ENCODE measurements at regions not wholly inside any gene's neighbourhood (a gene's known extent, or its start where the extent isn't known, plus 50 kb on each side); places are given as distances from the start of the nearest gene placed in this dataset.
"Not testable (repeated sequence)": the region's sequence is repeated elsewhere in the genome, so short reads cannot be mapped to it uniquely, and the experiment has no call there.

GRCh38 chr20:54324652-54325285 lies 116.9 kb downstream of the PFDN4 start:
- DNase-seq: no peak

- DNase-seq: no peak
Observed at GRCh38 chr20:54335299-54335698, 127.4 kb downstream of the PFDN4 start.

- DNase-seq: no peak
Observed at GRCh38 chr20:54337144-54337543, 129.3 kb downstream of the PFDN4 start.

GRCh38 chr20:54339093-54339492 lies 131.2 kb downstream of the PFDN4 start:
- DNase-seq: peak in 1 of 5 donors; percentile 52

- DNase-seq: no peak
Observed at GRCh38 chr20:54340206-54340605, 132.3 kb downstream of the PFDN4 start.

GRCh38 chr20:54340667-54341081 lies 132.8 kb downstream of the PFDN4 start:
- no peak for DNase-seq

- DNase-seq: no peak
Observed at GRCh38 chr20:54342258-54342920, 133.0 kb upstream of the DOK5 start.

- DNase-seq: no peak
Observed at GRCh38 chr20:54343099-54343498, 132.3 kb upstream of the DOK5 start.

- DNase-seq: no peak
Observed at GRCh38 chr20:54343634-54344033, 131.8 kb upstream of the DOK5 start.

- no peak for DNase-seq
Observed at GRCh38 chr20:54344832-54345231, 130.6 kb upstream of the DOK5 start.

GRCh38 chr20:54345301-54345724 lies 130.1 kb upstream of the DOK5 start:
- DNase-seq: peak in 1 of 5 donors; percentile 65

GRCh38 chr20:54345821-54346220 lies 129.6 kb upstream of the DOK5 start:
- DNase-seq: no peak

GRCh38 chr20:54346276-54346675 lies 129.1 kb upstream of the DOK5 start:
- no peak for DNase-seq

- DNase-seq: no peak
Observed at GRCh38 chr20:54347166-54347833, 128.1 kb upstream of the DOK5 start.

GRCh38 chr20:54350415-54350814 lies 125.0 kb upstream of the DOK5 start:
- DNase-seq: peak in 1 of 5 donors; percentile 77

- peak in 1 of 5 donors; percentile 31 for DNase-seq
Observed at GRCh38 chr20:54351371-54352136, 123.8 kb upstream of the DOK5 start.

GRCh38 chr20:54352541-54352940 lies 122.9 kb upstream of the DOK5 start:
- not testable (repeated sequence) for DNase-seq

- peak in 1 of 5 donors; percentile 45 for DNase-seq
Observed at GRCh38 chr20:54353292-54353691, 122.1 kb upstream of the DOK5 start.

- DNase-seq: no peak
Observed at GRCh38 chr20:54355631-54356280, 119.6 kb upstream of the DOK5 start.

GRCh38 chr20:54356801-54357200 lies 118.6 kb upstream of the DOK5 start:
- DNase-seq: no peak

- no peak for DNase-seq
Observed at GRCh38 chr20:54361475-54361874, 113.9 kb upstream of the DOK5 start.

GRCh38 chr20:54362283-54362682 lies 113.1 kb upstream of the DOK5 start:
- DNase-seq: no peak

GRCh38 chr20:54364365-54364764 lies 111.0 kb upstream of the DOK5 start:
- DNase-seq: no peak

Data from T-helper 1 cell (primary cell).